GM12874 (cell line): ENCODE measurements at regions not wholly inside any gene's neighbourhood (a gene's known extent, or its start where the extent isn't known, plus 50 kb on each side); places are given as distances from the start of the nearest gene placed in this dataset.

Experiments used
- TF ChIP-seq, protein P1 (sequence below): IDR thresholded peaks from 2 replicates; pipeline ENCODE4 v1.5.1; 2011; ENCODE audit warnings: low read depth, mild to moderate bottlenecking, control low read depth, low read length, moderate library complexity; ENCODE audit not compliant: insufficient read depth

DNA sequence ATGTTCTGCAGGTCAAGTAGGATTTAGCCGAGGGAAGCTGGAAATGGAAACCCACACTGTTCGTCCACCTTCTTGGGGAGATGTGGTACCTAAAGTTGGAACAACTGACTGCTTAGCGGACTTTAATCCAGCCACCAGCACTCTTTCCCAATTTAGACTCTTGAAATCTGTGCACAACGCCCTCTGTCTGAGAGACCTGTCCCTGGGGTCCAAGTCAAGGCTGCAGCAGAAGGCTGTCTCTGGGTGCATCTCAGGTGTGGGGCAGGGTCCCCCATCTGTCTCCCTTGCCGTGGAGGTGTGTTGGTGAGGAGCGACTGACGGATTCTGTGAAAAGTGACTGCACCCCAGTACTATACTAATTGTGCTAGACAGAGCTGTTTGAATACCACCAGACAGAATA, 168.2 kb upstream of the CADM1 start:
- TF ChIP-seq, protein P1, sequence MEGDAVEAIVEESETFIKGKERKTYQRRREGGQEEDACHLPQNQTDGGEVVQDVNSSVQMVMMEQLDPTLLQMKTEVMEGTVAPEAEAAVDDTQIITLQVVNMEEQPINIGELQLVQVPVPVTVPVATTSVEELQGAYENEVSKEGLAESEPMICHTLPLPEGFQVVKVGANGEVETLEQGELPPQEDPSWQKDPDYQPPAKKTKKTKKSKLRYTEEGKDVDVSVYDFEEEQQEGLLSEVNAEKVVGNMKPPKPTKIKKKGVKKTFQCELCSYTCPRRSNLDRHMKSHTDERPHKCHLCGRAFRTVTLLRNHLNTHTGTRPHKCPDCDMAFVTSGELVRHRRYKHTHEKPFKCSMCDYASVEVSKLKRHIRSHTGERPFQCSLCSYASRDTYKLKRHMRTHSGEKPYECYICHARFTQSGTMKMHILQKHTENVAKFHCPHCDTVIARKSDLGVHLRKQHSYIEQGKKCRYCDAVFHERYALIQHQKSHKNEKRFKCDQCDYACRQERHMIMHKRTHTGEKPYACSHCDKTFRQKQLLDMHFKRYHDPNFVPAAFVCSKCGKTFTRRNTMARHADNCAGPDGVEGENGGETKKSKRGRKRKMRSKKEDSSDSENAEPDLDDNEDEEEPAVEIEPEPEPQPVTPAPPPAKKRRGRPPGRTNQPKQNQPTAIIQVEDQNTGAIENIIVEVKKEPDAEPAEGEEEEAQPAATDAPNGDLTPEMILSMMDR = no peak

DNA sequence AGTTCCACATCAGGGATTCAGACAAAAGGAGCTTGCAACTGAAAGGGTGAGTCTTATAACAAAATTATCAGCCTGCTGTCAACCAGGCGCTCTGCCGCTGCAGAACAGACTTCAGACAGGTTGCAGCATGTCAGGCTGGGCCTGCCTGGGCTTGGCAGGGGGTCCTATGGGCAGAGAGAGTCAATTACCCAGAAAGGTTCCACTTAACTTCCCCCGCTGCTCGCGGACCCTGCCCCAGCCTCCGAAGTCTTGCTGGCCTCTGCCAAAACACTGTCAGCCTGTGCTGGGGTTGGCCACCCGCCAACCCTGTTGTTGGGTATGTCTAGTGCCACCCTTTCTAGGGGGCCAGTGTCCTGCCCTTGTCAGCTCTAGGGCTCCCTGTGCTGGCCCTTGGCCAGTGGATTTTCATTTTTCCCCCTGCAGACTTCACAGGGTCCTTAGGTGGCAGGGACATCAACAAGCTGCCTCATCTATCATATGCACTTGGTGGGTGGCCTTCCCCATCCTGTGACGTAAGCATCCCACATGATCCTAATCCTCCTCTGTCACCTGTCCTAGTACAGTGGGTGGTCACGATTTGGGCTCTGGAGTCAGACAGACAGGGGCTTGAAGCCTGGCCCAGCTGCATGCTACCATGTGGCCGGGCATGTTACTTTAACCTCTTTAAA, 166.5 kb upstream of the CADM1 start:
- TF ChIP-seq, protein P1 = no peak

- TF ChIP-seq, protein P1 = no peak
These were observed 161.7 kb upstream of the CADM1 start for GRCh38 chr11:115665958-115666357.

- TF ChIP-seq, protein P1 = no peak
These were observed 161.1 kb upstream of the CADM1 start for GRCh38 chr11:115665175-115665821.

DNA sequence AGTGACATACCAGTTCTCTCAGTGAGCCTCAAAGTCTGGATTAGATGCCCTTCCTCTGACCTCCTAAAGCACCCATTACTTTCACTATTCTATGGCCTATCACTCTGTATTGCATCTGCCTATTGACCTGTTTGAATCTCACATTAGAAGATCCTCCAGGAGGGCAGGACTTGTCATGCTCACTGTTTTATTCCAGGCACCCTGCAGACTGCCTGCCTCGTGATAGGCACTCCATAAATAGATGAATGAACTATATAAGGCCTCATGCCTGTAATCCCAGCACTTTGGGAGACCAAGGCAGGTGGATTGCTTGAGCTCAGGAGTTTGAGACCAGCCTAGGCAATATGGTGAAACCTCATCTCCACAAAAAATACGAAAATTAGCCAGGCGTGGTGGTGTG, 160.1 kb upstream of the CADM1 start:
- TF ChIP-seq, protein P1 = no peak

DNA sequence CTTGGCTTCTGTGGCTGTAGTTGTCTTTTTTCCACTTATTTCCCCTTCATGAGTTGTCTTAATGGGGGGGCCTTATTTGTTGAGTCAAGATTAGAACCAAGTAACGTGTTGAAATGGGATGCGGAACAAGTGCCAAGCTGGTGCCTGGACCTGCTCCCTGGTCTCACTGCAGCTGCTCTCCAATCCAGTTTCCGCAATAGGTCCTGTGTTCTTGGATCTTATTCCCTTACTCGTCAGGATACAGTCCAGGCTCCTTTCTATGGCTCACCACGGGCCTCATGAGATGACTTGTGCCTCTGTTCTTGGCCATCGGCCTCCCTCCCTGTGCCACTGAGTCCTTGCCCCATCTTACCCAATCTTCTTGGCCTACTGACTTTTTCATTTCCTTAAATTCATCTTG, 159.6 kb upstream of the CADM1 start:
- TF ChIP-seq, protein P1 = no peak

DNA sequence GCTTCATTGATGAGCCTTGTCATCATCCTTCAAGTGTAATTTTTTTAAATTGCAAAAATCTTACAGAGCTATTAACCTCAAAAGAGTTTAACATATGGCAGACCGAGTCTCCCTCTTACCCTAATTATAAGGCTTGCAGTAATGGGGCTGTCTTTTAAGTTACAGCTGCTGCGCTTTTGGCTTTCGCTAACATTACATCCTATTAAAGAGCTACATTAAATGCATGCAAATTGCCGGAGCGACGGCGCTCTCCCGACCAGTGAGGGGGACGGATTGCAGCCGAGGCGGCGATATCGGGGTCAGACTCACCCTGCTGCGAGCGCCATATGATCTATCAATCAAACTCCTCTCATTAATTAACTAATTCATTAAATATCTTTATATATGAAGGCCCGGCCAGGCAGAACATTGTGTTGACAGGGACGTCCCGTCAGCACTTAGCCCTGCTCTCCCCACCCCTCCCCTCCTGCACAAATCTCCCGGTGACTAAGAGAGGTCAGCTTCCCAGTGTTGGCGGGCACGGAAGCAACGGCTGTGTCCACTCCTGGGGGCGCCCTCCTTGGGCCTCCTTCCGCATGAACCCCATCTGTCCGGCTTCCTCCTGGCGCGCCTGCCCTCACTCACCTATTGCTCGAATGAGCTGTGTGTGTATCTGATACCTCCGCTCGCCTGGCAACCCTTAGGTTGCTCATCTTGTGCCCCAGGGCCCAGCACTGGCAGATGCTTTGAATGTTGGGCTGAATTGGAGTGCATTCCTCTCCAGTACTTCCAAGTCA, 156.0 kb upstream of the CADM1 start:
- TF ChIP-seq, protein P1 = no peak
